K562 (cell line): ENCODE measurements at regions not wholly inside any gene's neighbourhood (a gene's known extent, or its start where the extent isn't known, plus 50 kb on each side); places are given as distances from the start of the nearest gene placed in this dataset.
A peak's percentile ranks its signal among the peaks of the same experiment; 100 is the strongest.

Source experiments
- ATF6 ChIP-seq: sonication (generic); formaldehyde crosslinking; IDR thresholded peaks from 2 replicates; pipeline ENCODE4 v1.4.0; 2020; ENCODE audit warnings: mild to moderate bottlenecking, missing genetic modification reagents
- ELF4 ChIP-seq: fragments of 450-650 bp; formaldehyde crosslinking; IDR thresholded peaks from 2 replicates; pipeline ENCODE4 v1.4.0; 2022; ENCODE audit warnings: missing genetic modification characterization
- GABPB2 ChIP-seq: fragments of 250-450 bp; sonication (Bioruptor Pico); conservative IDR thresholded peaks from 2 replicates; pipeline ENCODE4 v1.5.1; 2021; ENCODE audit warnings: mild to moderate bottlenecking
- HDAC1 ChIP-seq, 2 experiments: fragments of 450-650 bp; IDR thresholded peaks; 2 replicates each; pipeline ENCODE4 v1.6.1; 2016 to 2017; ENCODE audit warnings: inconsistent platforms in 1 of 2, mild to moderate bottlenecking in 1 of 2, moderate library complexity in 1 of 2
- HMG20B ChIP-seq: fragments of 250-450 bp; sonication (Bioruptor Pico); IDR thresholded peaks from 2 replicates; pipeline ENCODE4 v1.5.0; 2021; ENCODE audit warnings: mild to moderate bottlenecking
- HNRNPL ChIP-seq: fragments of 200-400 bp; formaldehyde crosslinking; IDR thresholded peaks from 2 replicates; pipeline ENCODE4 v1.6.1; 2017; ENCODE audit warnings: low read depth, mild to moderate bottlenecking, low read length
- IRF1 ChIP-seq: sonication (generic); formaldehyde crosslinking; IDR thresholded peaks from 2 replicates; pipeline ENCODE4 v1.8.0; 2022; ENCODE audit warnings: missing genetic modification reagents, mild to moderate bottlenecking, borderline replicate concordance
- L3MBTL2 ChIP-seq: fragments of 450-650 bp; IDR thresholded peaks from 2 replicates; pipeline ENCODE4 v1.6.1; 2016; ENCODE audit warnings: mild to moderate bottlenecking, moderate library complexity
- MAFF ChIP-seq: IDR thresholded peaks from 2 replicates; pipeline ENCODE4 v1.6.1; 2012; ENCODE audit warnings: low read length, improper control_type of control experiment
- MAFG ChIP-seq: fragments of 450-650 bp; conservative IDR thresholded peaks from 2 replicates; pipeline ENCODE4 v1.6.1; 2016; ENCODE audit warnings: missing genetic modification characterization, missing compliant biosample characterization
- NCOA4 ChIP-seq: fragments of 450-650 bp; IDR thresholded peaks from 2 replicates; pipeline ENCODE4 v1.6.1; 2018; ENCODE audit warnings: mild to moderate bottlenecking; ENCODE audit not compliant: partially characterized antibody
- PTRF ChIP-seq: fragments of 450-650 bp; IDR thresholded peaks from 2 replicates; pipeline ENCODE4 v1.6.1; 2016; ENCODE audit warnings: mild to moderate bottlenecking, missing genetic modification characterization, missing compliant biosample characterization
- SMARCE1 ChIP-seq: fragments of 450-650 bp; IDR thresholded peaks from 2 replicates; pipeline ENCODE4 v1.7.1; 2016; ENCODE audit warnings: mild to moderate bottlenecking
- ZNF583 ChIP-seq: fragments of 250-450 bp; sonication (Bioruptor Pico); IDR thresholded peaks from 2 replicates; pipeline ENCODE4 v1.4.0; 2020
- TF ChIP-seq, protein P1 (sequence below): IDR thresholded peaks from 3 replicates; pipeline ENCODE4 v1.6.1; 2011; ENCODE audit warnings: borderline replicate concordance, mild to moderate bottlenecking, moderate library complexity; ENCODE audit not compliant: insufficient read length; ENCODE audit errors: extremely low read depth
- TF ChIP-seq, protein P2 (sequence below), 2 experiments: fragments of 450-650 bp; IDR thresholded peaks; 2 replicates each; pipeline ENCODE4 v1.6.1; 2016; ENCODE audit warnings: mild to moderate bottlenecking in 2 of 2, borderline replicate concordance in 1 of 2, low read depth in 1 of 2, moderate library complexity in 1 of 2

- TF ChIP-seq HNRNPL (no peak), ELF4 (peak; percentile 17; the same call in 1 of the 2 replicates), MAFG (tag) (peak; percentile 96), L3MBTL2 (no peak), HMG20B (no peak), SMARCE1 (no peak), ZNF583 (CRISPR knock-in tag) (peak; percentile 53; the same call in 1 of the 2 replicates), IRF1 (CRISPR knock-in tag) (no peak), PTRF (tag) (no peak), GABPB2 (CRISPR knock-in tag) (no peak), MAFF (peak; percentile 89), HDAC1 (IDR thresholded peaks at IDR 0.05) (no peak), ATF6 (CRISPR knock-in tag) (no peak), NCOA4 (no peak)
- TF ChIP-seq, protein P1, sequence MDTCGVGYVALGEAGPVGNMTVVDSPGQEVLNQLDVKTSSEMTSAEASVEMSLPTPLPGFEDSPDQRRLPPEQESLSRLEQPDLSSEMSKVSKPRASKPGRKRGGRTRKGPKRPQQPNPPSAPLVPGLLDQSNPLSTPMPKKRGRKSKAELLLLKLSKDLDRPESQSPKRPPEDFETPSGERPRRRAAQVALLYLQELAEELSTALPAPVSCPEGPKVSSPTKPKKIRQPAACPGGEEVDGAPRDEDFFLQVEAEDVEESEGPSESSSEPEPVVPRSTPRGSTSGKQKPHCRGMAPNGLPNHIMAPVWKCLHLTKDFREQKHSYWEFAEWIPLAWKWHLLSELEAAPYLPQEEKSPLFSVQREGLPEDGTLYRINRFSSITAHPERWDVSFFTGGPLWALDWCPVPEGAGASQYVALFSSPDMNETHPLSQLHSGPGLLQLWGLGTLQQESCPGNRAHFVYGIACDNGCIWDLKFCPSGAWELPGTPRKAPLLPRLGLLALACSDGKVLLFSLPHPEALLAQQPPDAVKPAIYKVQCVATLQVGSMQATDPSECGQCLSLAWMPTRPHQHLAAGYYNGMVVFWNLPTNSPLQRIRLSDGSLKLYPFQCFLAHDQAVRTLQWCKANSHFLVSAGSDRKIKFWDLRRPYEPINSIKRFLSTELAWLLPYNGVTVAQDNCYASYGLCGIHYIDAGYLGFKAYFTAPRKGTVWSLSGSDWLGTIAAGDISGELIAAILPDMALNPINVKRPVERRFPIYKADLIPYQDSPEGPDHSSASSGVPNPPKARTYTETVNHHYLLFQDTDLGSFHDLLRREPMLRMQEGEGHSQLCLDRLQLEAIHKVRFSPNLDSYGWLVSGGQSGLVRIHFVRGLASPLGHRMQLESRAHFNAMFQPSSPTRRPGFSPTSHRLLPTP, result no peak
- TF ChIP-seq, protein P2, sequence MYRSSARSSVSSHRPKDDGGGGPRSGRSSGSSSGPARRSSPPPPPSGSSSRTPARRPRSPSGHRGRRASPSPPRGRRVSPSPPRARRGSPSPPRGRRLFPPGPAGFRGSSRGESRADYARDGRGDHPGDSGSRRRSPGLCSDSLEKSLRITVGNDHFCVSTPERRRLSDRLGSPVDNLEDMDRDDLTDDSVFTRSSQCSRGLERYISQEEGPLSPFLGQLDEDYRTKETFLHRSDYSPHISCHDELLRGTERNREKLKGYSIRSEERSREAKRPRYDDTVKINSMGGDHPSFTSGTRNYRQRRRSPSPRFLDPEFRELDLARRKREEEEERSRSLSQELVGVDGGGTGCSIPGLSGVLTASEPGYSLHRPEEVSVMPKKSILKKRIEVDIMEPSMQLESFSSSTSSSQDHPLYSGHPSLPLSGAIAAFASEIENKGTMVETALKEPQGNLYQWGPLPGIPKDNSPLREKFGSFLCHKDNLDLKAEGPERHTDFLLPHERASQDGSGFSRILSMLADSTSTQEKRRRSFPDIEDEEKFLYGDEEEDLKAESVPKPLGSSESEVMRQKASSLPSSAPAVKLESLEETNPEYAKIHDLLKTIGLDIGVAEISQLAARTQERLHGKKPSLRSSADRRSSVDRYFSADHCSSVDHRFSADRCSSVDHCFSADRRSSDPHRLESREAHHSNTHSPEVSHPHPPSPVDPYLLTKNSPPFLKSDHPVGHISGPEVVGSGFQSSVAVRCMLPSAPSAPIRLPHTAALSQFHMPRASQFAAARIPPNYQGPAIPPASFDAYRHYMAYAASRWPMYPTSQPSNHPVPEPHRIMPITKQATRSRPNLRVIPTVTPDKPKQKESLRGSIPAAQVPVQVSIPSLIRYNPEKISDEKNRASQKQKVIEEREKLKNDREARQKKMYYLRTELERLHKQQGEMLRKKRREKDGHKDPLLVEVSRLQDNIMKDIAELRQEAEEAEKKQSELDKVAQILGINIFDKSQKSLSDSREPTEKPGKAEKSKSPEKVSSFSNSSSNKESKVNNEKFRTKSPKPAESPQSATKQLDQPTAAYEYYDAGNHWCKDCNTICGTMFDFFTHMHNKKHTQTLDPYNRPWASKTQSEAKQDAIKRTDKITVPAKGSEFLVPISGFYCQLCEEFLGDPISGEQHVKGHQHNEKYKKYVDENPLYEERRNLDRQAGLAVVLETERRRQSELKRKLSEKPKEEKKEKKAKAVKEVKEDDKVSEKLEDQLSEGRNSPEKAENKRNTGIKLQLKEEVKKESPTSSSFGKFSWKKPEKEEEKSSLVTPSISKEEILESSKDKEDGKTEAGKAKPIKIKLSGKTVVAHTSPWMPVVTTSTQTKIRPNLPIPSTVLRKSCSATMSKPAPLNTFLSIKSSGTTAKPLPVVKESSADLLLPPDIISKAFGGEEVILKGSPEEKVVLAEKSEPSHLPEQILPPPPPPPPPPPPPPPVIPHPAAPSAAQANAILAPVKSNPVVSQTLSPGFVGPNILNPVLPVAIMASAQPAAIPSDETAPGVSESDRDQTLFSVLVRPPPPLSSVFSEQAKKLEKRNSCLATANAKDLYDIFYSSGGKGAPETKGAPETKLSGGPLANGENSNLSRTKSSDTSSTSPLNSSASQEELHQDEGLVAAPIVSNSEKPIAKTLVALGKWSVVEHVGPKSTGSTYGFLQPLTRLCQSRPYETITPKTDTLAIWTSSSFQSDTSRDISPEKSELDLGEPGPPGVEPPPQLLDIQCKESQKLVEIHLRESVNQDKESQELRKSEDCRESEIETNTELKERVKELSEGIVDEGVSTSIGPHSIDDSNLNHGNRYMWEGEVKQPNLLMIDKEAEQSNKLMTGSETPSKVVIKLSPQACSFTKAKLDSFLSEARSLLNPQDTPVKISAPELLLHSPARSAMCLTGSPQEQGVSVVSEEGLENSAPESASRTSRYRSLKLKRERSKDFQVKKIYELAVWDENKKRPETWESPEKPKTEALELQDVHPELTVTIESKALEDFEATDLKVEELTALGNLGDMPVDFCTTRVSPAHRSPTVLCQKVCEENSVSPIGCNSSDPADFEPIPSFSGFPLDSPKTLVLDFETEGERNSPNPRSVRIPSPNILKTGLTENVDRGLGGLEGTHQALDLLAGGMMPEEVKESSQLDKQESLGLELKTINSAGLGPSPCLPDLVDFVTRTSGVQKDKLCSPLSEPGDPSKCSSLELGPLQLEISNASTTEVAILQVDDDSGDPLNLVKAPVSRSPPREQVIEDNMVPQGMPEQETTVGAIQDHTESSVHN (IDR thresholded peaks at IDR 0.05; ENCODE audit: borderline replicate concordance in 1 of 2, low read depth in 1 of 2), result no peak
Measured at GRCh38 chr22:22178992-22179391, 65.6 kb upstream of the VPREB1 start (continued).
